ENCODE measurements at regions not wholly inside any gene's neighbourhood (a gene's known extent, or its start where the extent isn't known, plus 50 kb on each side); places are given as distances from the start of the nearest gene placed in this dataset.

DNA sequence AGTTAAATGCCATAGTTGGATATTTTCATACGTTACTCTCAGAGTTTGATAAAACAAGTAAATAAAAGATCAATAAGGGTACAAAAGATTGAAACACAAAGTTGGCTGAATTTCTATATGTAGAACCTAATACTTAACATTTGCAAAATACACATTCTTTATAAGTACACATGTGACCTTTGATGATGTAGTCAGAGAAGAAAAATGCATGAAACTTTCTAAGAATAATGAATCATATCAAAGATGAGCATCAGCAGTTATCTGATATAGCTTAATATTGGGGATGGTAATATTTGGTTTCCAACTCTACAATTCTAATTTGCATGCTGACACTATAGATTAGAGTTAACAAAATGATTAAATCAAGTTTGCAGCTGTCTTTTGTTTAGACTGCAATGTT is 188.0 kb upstream of the TGFBR2 start:
- no peaks in the 10 kb centered on the region for H3K9me3 ChIP-seq (ENCODE audit: control insufficient read depth, insufficient read depth, low read depth, low read length)
- POLR2A ChIA-PET = no interaction called here
- CTCF ChIA-PET = no interaction called here
- in situ Hi-C loops (cut with HindIII; ENCODE audit: low pct_unique_long_range_greater_than_20kb, low sequenced_read_pairs) = no loop called here
- intact Hi-C loops (cut with micrococcal nuclease; ENCODE audit: unreplicated experiment) = no loop called here
- no peaks in the 10 kb centered on the region for H3K36me3 ChIP-seq (ENCODE audit: control insufficient read depth, insufficient read depth, low read length)
- ATAC-seq = no peak
- no peaks in the 10 kb centered on the region for H3K27me3 ChIP-seq (ENCODE audit: control insufficient read depth, insufficient read depth, low read length)
- TF ChIP-seq, protein P1, sequence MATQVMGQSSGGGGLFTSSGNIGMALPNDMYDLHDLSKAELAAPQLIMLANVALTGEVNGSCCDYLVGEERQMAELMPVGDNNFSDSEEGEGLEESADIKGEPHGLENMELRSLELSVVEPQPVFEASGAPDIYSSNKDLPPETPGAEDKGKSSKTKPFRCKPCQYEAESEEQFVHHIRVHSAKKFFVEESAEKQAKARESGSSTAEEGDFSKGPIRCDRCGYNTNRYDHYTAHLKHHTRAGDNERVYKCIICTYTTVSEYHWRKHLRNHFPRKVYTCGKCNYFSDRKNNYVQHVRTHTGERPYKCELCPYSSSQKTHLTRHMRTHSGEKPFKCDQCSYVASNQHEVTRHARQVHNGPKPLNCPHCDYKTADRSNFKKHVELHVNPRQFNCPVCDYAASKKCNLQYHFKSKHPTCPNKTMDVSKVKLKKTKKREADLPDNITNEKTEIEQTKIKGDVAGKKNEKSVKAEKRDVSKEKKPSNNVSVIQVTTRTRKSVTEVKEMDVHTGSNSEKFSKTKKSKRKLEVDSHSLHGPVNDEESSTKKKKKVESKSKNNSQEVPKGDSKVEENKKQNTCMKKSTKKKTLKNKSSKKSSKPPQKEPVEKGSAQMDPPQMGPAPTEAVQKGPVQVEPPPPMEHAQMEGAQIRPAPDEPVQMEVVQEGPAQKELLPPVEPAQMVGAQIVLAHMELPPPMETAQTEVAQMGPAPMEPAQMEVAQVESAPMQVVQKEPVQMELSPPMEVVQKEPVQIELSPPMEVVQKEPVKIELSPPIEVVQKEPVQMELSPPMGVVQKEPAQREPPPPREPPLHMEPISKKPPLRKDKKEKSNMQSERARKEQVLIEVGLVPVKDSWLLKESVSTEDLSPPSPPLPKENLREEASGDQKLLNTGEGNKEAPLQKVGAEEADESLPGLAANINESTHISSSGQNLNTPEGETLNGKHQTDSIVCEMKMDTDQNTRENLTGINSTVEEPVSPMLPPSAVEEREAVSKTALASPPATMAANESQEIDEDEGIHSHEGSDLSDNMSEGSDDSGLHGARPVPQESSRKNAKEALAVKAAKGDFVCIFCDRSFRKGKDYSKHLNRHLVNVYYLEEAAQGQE (IDR thresholded peaks at IDR 0.05; ENCODE audit: insufficient read depth in 1 of 2, low read depth in 2 of 2, low read length in 1 of 2) = no peak
- TF ChIP-seq TCF7L2 (IDR thresholded peaks at IDR 0.05; ENCODE audit: low read depth, low read length) (no peak), SIN3A (IDR thresholded peaks at IDR 0.05; ENCODE audit: borderline replicate concordance, insufficient read depth, low read depth, low read length) (no peak), POLR2AphosphoS5 (IDR thresholded peaks at IDR 0.05; ENCODE audit: low read depth, low read length) (no peak)
- TF ChIP-seq, protein P2, sequence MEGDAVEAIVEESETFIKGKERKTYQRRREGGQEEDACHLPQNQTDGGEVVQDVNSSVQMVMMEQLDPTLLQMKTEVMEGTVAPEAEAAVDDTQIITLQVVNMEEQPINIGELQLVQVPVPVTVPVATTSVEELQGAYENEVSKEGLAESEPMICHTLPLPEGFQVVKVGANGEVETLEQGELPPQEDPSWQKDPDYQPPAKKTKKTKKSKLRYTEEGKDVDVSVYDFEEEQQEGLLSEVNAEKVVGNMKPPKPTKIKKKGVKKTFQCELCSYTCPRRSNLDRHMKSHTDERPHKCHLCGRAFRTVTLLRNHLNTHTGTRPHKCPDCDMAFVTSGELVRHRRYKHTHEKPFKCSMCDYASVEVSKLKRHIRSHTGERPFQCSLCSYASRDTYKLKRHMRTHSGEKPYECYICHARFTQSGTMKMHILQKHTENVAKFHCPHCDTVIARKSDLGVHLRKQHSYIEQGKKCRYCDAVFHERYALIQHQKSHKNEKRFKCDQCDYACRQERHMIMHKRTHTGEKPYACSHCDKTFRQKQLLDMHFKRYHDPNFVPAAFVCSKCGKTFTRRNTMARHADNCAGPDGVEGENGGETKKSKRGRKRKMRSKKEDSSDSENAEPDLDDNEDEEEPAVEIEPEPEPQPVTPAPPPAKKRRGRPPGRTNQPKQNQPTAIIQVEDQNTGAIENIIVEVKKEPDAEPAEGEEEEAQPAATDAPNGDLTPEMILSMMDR (IDR thresholded peaks at IDR 0.05) = no peak
- no peaks in the 10 kb centered on the region for H3K4me1 ChIP-seq (ENCODE audit: control insufficient read depth, insufficient read depth, low read length)
- no TSS peak for BruUV-seq (replicated peaks)
- no peak for DNase-seq (ENCODE audit: low read depth, low spot score)
- no peak overlapping the region for H3K4me3 ChIP-seq (ENCODE audit: low read depth in 2 of 2, low read length in 2 of 2)
- no peak overlapping the region for H3K27ac ChIP-seq (ENCODE audit: low read length)

DNA sequence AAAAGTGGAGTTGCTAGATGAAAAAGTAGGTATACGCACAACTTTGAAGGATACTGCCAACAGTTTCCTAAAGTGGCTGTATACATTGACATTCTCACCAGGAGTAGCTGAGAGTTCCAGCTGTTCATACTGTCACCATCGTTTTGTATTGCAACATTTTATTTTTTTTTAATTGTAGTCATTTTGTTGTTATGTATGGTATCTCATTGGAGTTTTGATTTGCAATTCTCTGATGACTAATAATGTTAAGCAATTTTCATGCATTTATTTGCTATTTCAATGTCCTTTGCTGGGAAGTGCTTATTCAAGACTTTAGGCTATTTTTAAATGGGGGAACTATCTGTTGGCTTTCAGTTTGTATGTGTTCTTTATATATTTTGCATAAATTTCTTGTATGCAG is 185.1 kb upstream of the TGFBR2 start:
- H3K4me1 ChIP-seq (ENCODE audit: control insufficient read depth, insufficient read depth, low read length) = no peaks in the 10 kb centered on the region
- TF ChIP-seq TCF7L2 (IDR thresholded peaks at IDR 0.05; ENCODE audit: low read depth, low read length) (no peak), SIN3A (IDR thresholded peaks at IDR 0.05; ENCODE audit: borderline replicate concordance, insufficient read depth, low read depth, low read length) (no peak), POLR2AphosphoS5 (IDR thresholded peaks at IDR 0.05; ENCODE audit: low read depth, low read length) (no peak)
- TF ChIP-seq, protein P1 (IDR thresholded peaks at IDR 0.05; ENCODE audit: insufficient read depth in 1 of 2, low read depth in 2 of 2, low read length in 1 of 2) = no peak
- TF ChIP-seq, protein P2 (IDR thresholded peaks at IDR 0.05) = no peak
- in situ Hi-C loops (cut with HindIII; ENCODE audit: low pct_unique_long_range_greater_than_20kb, low sequenced_read_pairs) = no loop called here
- no peaks in the 10 kb centered on the region for H3K27me3 ChIP-seq (ENCODE audit: control insufficient read depth, insufficient read depth, low read length)
- H3K27ac ChIP-seq (ENCODE audit: low read length) = no peak overlapping the region
- no peak for ATAC-seq
- intact Hi-C loops (cut with micrococcal nuclease; ENCODE audit: unreplicated experiment) = no loop called here
- ChIA-PET CTCF (no interaction called here), POLR2A (no interaction called here)
- H3K4me3 ChIP-seq (ENCODE audit: low read depth in 2 of 2, low read length in 2 of 2) = no peak overlapping the region
- H3K9me3 ChIP-seq (ENCODE audit: control insufficient read depth, insufficient read depth, low read depth, low read length) = no peaks in the 10 kb centered on the region
- H3K36me3 ChIP-seq (ENCODE audit: control insufficient read depth, insufficient read depth, low read length) = no peaks in the 10 kb centered on the region
- no TSS peak for BruUV-seq (replicated peaks)
- DNase-seq (ENCODE audit: low read depth, low spot score) = no peak

Data from Panc1 (cell line).